ENCODE measurements at regions not wholly inside any gene's neighbourhood (a gene's known extent, or its start where the extent isn't known, plus 50 kb on each side); places are given as distances from the start of the nearest gene placed in this dataset.
"Not testable (repeated sequence)": the region's sequence is repeated elsewhere in the genome, so short reads cannot be mapped to it uniquely, and the experiment has no call there.

GRCh38 chr18:27567434-27567833 lies 382.3 kb upstream of the CHST9 start:
- DNase-seq, result no peak

- DNase-seq, result no peak
These were observed 379.0 kb upstream of the CHST9 start for GRCh38 chr18:27564066-27564465.

- DNase-seq, result no peak
These were observed 373.5 kb upstream of the CHST9 start for GRCh38 chr18:27558388-27559155.

- DNase-seq, result no peak
These were observed 371.6 kb upstream of the CHST9 start for GRCh38 chr18:27556741-27557140.

- no peak for DNase-seq
These were observed 364.4 kb upstream of the CHST9 start for GRCh38 chr18:27549335-27550039.

GRCh38 chr18:27546991-27547390 lies 361.9 kb upstream of the CHST9 start:
- no peak for DNase-seq

GRCh38 chr18:27544206-27544605 lies 359.1 kb upstream of the CHST9 start:
- DNase-seq, result no peak

- DNase-seq, result no peak
These were observed 356.2 kb upstream of the CHST9 start for GRCh38 chr18:27541293-27541692.

- DNase-seq, result no peak
These were observed 355.0 kb upstream of the CHST9 start for GRCh38 chr18:27540111-27540510.

- no peak for DNase-seq
These were observed 343.9 kb upstream of the CHST9 start for GRCh38 chr18:27528925-27529521.

- DNase-seq, result no peak
These were observed 342.7 kb upstream of the CHST9 start for GRCh38 chr18:27527856-27528255.

GRCh38 chr18:27520401-27520800 lies 335.3 kb upstream of the CHST9 start:
- no peak for DNase-seq

- not testable (repeated sequence) for DNase-seq
These were observed 325.0 kb upstream of the CHST9 start for GRCh38 chr18:27510036-27510633.

GRCh38 chr18:27501671-27502070 lies 316.6 kb upstream of the CHST9 start:
- no peak for DNase-seq

- DNase-seq, result no peak
These were observed 315.4 kb upstream of the CHST9 start for GRCh38 chr18:27500531-27500930.

GRCh38 chr18:27497246-27497645 lies 312.1 kb upstream of the CHST9 start:
- DNase-seq, result no peak

- DNase-seq, result no peak
These were observed 308.1 kb upstream of the CHST9 start for GRCh38 chr18:27493182-27493581.

GRCh38 chr18:27491772-27492171 lies 306.7 kb upstream of the CHST9 start:
- DNase-seq, result no peak

GRCh38 chr18:27483276-27483675 lies 298.2 kb upstream of the CHST9 start:
- DNase-seq, result no peak

- no peak for DNase-seq
These were observed 293.4 kb upstream of the CHST9 start for GRCh38 chr18:27478459-27478858.

- DNase-seq, result no peak
These were observed 288.2 kb upstream of the CHST9 start for GRCh38 chr18:27473318-27473717.

GRCh38 chr18:27467073-27467472 lies 282.0 kb upstream of the CHST9 start:
- DNase-seq, result no peak

GRCh38 chr18:27461957-27462356 lies 276.8 kb upstream of the CHST9 start:
- DNase-seq, result no peak

GRCh38 chr18:27449104-27449503 lies 264.0 kb upstream of the CHST9 start:
- DNase-seq, result no peak

Data from NCI-H524 treated with DMSO at 0.1 percent for 48 hours (cell line).